ENCODE measurements at regions not wholly inside any gene's neighbourhood (a gene's known extent, or its start where the extent isn't known, plus 50 kb on each side); places are given as distances from the start of the nearest gene placed in this dataset.

DNA sequence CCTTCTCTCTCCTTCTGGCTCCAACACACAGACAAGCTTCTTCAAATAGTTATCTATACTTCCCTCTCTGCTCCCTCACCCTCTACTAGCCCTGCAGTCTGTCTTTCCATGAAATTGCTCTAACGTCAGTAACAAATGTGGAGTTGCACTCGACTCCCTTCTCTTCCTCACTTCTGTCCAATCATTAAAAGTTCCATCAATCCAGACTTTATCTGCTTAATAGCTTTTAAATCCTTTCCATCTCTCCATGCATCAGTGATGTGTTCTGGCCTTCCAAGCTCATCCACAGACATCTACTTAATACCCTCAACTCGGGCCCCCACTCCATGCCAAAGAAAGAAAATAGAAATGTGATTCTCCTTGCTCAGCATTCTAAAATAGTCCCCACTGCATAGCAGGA, 422.1 kb upstream of the CDH5 start:
- DNase-seq (ENCODE audit: extremely low read depth, low read depth) = no peak

DNA sequence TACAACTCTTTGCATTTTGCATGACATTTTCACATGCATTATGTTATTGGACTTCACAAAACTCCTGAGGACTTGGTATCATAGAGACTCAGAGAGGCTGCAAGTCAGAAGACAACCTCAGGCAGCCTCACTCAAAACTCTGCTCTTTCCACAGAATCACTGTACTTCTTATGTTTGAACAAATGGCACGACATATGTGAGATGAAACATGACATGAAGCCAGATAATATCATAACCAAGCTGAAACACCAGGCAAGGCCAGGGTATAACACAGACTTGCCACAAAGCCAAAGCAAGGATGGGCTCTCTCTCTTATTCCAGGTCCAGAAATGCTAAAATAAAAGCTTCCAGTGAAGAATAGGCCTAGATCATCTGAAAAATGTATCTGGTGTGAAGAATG, 425.8 kb upstream of the CDH5 start:
- no peak for DNase-seq (ENCODE audit: extremely low read depth, low read depth)

DNA sequence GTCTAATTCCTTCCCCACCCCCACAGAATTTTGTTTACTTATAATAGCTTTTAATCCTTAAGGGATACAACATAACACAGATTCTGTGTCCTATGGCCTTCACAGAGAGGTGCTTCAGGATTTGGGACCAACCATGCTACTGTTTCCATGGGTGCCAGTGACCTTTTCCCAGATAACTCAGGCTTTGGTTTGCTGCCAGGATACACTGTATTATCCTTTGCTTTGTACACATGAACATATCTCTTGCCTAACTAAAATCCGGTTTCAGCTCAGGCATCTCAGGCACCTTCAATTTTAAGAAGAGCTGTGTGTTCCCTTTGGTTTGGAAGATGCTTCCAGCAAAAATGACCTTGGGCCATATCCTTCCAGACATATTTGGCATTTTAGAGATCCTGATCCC, 428.4 kb upstream of the CDH5 start:
- no peak for DNase-seq (ENCODE audit: extremely low read depth, low read depth)

DNA sequence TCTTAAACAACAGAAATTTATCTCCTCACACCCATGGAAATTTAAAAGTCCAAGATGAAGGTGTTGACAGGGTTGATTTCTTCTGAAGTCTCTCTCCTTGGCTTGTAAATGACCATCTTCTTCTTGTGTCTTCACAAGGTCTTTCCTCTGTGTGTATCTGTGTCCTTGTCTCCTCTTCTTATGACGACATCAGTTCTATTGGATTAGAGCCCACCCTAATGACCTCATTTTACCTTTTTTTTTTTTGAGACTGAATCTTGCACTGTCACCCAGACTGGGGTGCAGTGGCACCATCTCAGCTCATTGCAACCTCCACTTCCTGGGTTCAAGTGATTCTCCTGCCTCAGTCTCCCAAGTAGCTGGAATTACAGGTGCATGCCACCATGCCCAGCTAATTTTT, 429.0 kb upstream of the CDH5 start:
- DNase-seq (ENCODE audit: extremely low read depth, low read depth) = no peak

GRCh38 chr16:65936096-65936495, 430.4 kb upstream of the CDH5 start:
- no peak for DNase-seq (ENCODE audit: extremely low read depth, low read depth)

GRCh38 chr16:65934443-65934842, 432.0 kb upstream of the CDH5 start:
- no peak for DNase-seq (ENCODE audit: extremely low read depth, low read depth)

DNA sequence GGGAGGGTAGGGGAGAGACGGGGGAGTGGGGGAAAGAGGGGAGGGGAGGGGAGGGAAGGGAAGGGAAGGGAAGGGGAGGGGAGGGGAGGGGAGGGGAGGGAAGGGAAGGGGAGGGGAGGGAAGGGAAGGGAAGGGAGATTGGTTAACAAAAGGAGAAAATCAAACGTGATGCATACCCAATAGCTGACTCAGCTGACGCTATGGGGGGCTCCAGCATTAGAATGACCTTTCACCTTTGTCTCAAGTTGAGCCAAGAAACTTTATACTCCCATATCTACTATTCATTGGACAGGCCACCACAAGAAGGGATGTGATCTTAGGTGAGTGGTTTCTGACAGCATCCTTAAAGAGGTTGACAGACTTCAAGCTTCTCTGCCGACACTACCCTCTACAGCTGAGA, 432.8 kb upstream of the CDH5 start:
- DNase-seq (ENCODE audit: extremely low read depth, low read depth) = no peak

GRCh38 chr16:65932350-65933072, 434.0 kb upstream of the CDH5 start:
- no peak for DNase-seq (ENCODE audit: extremely low read depth, low read depth)

DNA sequence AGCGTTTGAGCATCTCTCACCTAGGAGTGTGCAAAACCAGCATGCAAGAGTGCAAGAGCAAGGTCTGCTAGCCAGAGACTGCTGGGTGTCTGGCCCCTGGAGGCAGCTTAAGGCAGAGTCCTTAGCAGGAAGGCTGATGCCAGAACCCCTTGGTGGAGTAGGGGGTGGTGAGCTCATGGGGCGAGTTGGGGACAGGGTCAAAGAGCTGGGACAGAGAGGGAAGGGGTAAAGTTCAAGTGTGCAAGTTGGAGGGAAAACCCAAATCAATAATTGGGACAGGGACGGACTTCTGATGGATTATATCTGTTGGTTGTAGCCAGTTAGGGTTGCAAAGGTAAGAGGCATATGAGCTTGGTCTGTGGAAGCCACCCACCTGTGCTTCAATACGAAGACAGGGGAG, 443.6 kb upstream of the CDH5 start:
- DNase-seq (ENCODE audit: extremely low read depth, low read depth) = no peak

DNA sequence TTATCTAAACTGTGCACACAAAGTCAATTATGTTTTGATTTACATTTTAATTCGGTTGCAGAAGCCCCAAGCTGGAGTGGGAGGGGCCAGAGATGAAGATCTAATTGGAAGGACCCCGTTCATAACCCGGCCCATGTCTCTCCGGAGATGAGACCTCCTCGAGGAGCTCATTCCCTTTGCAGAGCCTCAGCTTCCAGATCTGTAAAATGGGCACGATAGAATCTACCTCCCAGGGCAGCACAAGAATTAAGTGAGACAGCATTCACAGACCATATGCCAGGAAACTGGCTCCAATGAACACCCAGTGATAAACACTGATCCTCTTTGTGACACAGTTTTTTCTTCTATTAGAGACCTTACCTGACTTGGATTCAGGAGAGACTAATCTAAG, 446.5 kb upstream of the CDH5 start:
- DNase-seq (ENCODE audit: extremely low read depth, low read depth) = no peak

DNA sequence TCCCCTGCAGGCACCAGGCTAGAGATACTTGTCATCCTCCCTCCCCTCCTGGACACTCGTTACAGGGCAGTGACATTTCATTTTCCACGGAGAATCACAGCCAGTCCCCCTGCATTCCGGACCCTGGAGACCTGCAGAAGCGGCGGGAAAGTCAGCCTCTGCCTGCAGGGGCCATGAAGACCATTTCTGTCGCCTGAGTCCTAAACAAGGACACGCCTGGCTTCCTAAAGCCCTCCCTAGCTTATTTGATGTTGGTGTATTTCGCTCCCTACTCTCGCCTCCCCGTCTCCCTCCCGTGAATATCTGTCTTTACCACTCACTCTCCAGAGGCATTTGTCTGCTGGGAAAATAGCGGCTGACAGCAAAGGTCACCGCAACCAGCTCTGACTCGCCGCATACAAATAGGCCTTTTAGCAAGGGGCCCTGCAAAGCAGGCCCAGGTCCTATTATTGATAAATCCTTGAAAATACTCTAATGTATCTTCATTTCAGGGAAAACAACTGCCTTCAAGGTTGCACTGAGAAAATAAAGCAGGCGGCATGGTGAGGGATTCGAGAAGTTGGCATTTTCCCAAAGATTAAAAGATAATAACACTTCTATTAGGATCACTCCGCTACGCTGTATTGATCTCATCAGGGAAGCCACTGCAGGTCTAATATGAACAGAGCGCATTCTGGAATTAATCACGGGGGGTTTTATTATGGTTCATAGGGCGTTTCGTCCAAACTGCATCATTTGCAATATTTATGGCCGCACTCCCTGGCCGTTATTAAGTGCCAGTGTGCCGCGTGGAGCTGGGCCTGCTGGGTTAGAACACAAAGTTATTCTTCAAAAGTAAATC, 447.1 kb upstream of the CDH5 start:
- DNase-seq (ENCODE audit: extremely low read depth, low read depth) = no peak

GRCh38 chr16:65917466-65917865, 449.0 kb upstream of the CDH5 start:
- no peak for DNase-seq (ENCODE audit: extremely low read depth, low read depth)

DNA sequence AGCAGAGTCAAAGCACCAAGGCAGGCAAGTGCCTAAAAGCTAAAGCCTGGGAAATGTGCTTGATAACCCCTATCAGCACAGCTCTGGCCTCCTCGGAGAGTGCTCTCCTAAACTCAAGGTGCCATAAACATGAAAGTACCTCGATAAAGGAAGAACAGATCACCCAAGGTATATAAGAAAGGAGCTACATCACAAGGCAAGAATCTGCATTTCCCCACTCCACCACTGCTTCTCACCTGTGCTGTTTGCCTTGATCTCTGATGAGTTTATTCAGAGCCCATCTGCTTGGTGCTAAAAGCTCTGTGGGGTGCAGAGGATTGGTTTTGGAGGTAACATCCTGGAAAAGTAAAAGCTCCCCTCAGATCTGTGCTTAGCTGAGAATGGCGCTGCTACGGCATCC, 449.5 kb upstream of the CDH5 start:
- DNase-seq (ENCODE audit: extremely low read depth, low read depth) = no peak

- no peak for DNase-seq (ENCODE audit: extremely low read depth, low read depth)
These were observed 456.2 kb upstream of the CDH5 start for GRCh38 chr16:65910291-65910690.

DNA sequence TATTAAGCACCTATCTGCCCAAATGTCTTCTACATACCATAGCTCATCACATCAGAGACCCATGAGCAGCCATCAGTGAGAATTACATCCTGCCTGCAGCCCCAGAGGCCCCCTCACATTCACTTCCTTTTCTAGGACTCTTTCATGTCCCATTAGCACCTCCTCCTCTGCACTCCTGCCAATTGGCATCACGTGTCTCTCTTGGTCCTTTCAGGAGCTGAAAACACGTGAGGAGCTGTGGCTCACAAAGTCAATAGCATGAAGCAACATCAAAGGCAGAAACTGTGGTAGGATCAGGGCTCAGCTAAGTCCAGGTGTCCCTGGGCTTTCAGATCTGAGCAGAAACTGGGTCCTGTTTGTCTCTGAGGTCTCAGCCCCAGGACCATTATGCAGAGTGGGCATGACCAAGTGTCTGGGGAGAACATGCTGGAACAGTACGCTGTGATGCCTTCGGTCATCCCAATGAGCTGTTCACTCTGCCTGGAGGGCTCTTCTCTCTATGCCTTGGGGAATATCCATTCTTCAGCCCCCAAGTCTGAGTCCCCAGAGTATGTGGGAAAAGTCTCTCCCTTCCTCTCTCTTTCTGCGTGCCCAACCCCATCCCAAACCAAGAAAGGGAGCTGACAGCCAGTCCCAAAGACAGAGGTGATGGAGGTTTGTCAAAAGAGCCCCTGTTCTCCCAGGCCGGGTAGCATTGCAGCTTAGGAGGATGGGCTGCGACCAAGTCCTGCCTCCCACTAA, 457.0 kb upstream of the CDH5 start:
- DNase-seq (ENCODE audit: extremely low read depth, low read depth) = no peak

DNA sequence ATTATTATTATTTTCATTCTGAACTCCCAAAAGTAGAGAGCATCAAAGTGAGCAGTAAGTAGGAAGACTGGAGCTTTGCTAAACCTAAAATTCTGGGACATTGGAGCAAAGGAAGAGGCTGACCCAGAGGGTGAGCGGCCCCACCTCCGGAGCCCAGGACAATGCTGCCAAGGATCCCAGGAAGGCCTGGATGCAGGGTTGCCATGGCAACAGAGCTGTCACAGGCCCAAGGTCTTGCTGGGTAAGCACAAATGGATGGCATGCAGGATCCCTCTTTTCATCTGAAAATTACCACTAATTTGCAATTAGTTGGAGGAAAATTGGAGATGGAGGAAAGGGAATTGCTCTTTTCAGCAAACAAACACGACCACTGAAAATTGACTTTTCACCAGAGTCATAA, 457.9 kb upstream of the CDH5 start:
- no peak for DNase-seq (ENCODE audit: extremely low read depth, low read depth)

DNA sequence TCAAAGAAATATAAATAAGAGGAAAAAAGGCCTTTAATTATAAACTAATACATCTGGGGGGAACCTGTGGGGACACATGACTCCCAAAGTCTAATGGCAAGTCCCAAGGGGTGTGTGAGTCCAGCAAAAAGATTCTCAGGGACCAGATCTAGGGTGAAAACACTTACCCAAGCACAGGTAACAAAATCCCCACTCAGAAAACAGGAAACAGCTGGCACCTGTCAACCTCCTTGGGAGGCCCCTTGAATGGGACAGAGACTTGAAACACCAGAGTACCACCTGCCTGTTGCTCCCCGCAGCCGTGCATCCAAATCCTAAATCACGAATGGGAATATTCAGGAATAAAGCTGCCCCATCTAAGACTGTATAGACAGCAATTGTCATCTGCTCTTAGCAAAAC, 461.2 kb upstream of the CDH5 start:
- DNase-seq (ENCODE audit: extremely low read depth, low read depth) = no peak

DNA sequence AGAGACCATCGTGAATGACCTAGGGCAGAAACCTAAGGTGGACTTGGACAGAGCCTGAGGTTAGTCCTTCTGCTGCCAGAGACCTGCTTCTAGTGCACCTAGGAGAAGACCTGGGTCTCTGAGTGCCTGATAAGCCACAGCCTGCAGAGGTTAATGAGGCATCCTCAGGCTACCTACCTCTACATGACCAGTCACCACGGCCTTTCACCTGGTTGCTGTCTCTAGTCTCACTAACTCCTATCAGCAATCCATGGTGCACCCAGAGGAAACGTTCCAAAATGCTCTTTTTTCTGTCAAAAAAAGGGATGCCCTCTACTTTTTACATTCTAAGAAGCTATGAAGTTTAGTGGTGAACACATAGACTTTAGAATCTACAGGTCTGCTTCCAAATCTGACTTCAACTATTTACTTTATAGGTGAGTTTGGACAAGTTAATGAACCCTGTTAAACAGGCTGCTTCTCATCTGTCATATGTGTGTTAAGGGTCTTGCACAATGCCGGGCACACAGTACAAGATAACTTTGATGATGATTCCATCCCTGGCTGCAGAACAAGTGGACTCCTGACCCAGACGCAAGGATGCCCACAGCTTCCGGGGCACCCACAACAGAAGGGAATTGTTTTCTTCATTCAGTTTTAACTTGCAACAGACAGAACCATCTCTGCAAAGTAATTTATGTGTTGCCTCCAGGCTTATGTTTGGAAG, 469.9 kb upstream of the CDH5 start:
- DNase-seq (ENCODE audit: extremely low read depth, low read depth) = no peak

DNA sequence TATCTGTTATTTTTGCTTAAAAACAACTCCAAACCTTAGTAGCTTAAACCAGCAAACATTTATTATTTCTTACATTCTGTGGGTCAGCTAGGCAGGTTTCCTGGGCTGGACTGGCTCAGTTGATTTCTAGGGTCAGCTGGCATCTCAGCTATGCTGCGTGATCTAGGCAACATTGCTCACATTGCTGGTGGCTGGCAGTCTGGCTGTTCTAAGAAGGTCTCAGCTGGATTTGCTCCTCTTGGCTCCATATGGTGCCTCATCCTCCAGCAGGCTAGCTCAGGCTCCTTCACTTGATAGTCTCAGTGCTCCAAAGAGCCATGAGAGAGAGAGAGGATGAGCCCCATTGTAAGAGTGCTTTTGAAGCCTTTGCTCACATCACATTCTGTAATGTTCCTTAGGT, 470.6 kb upstream of the CDH5 start:
- DNase-seq (ENCODE audit: extremely low read depth, low read depth) = no peak

GRCh38 chr16:65895486-65895885, 471.0 kb upstream of the CDH5 start:
- DNase-seq (ENCODE audit: extremely low read depth, low read depth) = no peak

- no peak for DNase-seq (ENCODE audit: extremely low read depth, low read depth)
These were observed 476.3 kb upstream of the CDH5 start for GRCh38 chr16:65890203-65890602.

Data from NCI-H460 (cell line).